ENCODE measurements at regions not wholly inside any gene's neighbourhood (a gene's known extent, or its start where the extent isn't known, plus 50 kb on each side); places are given as distances from the start of the nearest gene placed in this dataset.
"Not testable (repeated sequence)": the region's sequence is repeated elsewhere in the genome, so short reads cannot be mapped to it uniquely, and the experiment has no call there.

DNA sequence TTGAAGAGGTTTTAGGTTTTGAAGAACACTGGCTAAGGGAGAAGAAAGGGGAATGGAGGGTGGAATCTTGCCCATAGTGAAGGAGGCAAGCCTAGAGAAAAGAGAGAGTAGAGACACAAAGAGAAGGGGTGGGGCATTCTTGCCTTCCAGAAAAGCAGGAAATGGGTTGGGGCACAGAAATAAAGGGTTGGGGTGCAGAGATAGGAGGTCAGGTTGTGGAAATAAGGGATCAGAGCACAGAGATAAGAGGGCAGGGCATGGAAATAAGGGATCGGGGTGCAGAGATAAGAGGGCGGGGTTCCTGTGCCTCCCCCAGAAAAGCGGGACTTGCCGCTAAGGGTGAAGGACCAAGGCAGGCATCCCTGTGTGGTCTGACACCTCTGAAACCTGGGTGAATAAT, 69.9 kb downstream of the ALG1L2 start:
- H3K4me3 Mint-ChIP-seq; H3K4me1 Mint-ChIP-seq (ENCODE audit: low read depth); DNase-seq; H3K9me3 Mint-ChIP-seq; H3K27me3 Mint-ChIP-seq; H3K27ac Mint-ChIP-seq; H3K36me3 Mint-ChIP-seq (ENCODE audit: low read depth): not testable (repeated sequence)

DNA sequence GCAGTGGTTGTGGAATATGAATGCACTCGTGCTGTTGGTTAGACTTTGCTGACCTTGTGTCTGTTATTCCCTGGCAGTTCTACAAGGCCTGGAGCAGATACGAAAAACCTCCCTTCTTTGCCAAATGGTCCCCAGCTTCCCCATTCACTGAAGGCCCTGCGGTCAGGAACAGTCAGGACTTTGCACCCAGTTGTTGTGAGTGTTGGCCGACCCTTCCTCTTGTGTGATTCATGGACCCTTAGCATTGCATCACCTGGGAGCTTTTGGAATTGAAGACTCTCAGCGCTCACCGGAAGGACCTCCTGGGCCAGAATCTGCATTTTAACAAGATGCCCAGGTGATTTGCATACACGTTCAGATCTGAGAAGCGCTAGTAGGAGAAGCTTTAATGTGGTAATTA, 71.6 kb downstream of the ALG1L2 start:
- not testable (repeated sequence) for H3K36me3 Mint-ChIP-seq (ENCODE audit: low read depth); H3K9me3 Mint-ChIP-seq; H3K27me3 Mint-ChIP-seq; H3K4me1 Mint-ChIP-seq (ENCODE audit: low read depth); DNase-seq; H3K27ac Mint-ChIP-seq; H3K4me3 Mint-ChIP-seq

- not testable (repeated sequence) for H3K36me3 Mint-ChIP-seq (ENCODE audit: low read depth); H3K9me3 Mint-ChIP-seq; H3K4me1 Mint-ChIP-seq (ENCODE audit: low read depth); H3K27me3 Mint-ChIP-seq; H3K4me3 Mint-ChIP-seq; DNase-seq; H3K27ac Mint-ChIP-seq
Observed at GRCh38 chr3:130155464-130155863, 73.8 kb downstream of the ALG1L2 start.

GRCh38 chr3:130166856-130167255, 85.2 kb downstream of the ALG1L2 start:
- H3K9me3 Mint-ChIP-seq; DNase-seq; H3K4me1 Mint-ChIP-seq (ENCODE audit: low read depth); H3K27ac Mint-ChIP-seq; H3K36me3 Mint-ChIP-seq (ENCODE audit: low read depth); H3K4me3 Mint-ChIP-seq: not testable (repeated sequence)
- peaks cover 23% of the 10 kb centered on the region for H3K27me3 Mint-ChIP-seq

DNA sequence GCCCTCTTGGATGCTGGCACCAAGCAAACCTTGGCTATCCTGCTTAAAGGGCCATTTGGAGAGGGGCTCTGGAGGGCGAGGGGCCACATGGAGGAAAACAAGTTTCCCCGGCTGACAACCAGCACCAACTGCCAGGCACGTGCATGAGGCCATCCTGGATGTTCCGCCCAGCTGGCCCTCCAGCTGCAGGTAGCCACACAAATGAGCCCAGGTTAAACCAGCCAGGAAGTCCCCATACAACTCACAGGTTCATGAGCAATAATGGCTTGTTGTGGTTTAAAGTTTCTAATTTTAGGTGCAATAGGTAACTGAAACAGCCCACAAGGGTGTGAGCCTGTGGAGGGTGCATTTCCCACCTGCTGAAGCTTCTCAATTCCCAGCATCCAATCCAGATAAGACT, 93.6 kb downstream of the ALG1L2 start:
- H3K4me3 Mint-ChIP-seq; DNase-seq; H3K27me3 Mint-ChIP-seq; H3K9me3 Mint-ChIP-seq; H3K27ac Mint-ChIP-seq; H3K36me3 Mint-ChIP-seq (ENCODE audit: low read depth): not testable (repeated sequence)
- H3K4me1 Mint-ChIP-seq (ENCODE audit: low read depth), result peaks cover 24% of the 10 kb centered on the region

GRCh38 chr3:130176476-130177256, 95.0 kb downstream of the ALG1L2 start:
- H3K9me3 Mint-ChIP-seq; H3K27ac Mint-ChIP-seq; H3K36me3 Mint-ChIP-seq (ENCODE audit: low read depth); DNase-seq; H3K4me3 Mint-ChIP-seq; H3K27me3 Mint-ChIP-seq: not testable (repeated sequence)
- H3K4me1 Mint-ChIP-seq (ENCODE audit: low read depth), result peaks cover 25% of the 10 kb centered on the region

- not testable (repeated sequence) for H3K36me3 Mint-ChIP-seq (ENCODE audit: low read depth); H3K9me3 Mint-ChIP-seq; DNase-seq; H3K27me3 Mint-ChIP-seq
- Mint-ChIP-seq H3K4me1 (ENCODE audit: low read depth) (peaks cover 25% of the 10 kb centered on the region), H3K4me3 (peak overlapping the region; percentile 73), H3K27ac (peak overlapping the region; percentile 89)
Observed at GRCh38 chr3:130178835-130179234, 97.2 kb downstream of the ALG1L2 start.

DNA sequence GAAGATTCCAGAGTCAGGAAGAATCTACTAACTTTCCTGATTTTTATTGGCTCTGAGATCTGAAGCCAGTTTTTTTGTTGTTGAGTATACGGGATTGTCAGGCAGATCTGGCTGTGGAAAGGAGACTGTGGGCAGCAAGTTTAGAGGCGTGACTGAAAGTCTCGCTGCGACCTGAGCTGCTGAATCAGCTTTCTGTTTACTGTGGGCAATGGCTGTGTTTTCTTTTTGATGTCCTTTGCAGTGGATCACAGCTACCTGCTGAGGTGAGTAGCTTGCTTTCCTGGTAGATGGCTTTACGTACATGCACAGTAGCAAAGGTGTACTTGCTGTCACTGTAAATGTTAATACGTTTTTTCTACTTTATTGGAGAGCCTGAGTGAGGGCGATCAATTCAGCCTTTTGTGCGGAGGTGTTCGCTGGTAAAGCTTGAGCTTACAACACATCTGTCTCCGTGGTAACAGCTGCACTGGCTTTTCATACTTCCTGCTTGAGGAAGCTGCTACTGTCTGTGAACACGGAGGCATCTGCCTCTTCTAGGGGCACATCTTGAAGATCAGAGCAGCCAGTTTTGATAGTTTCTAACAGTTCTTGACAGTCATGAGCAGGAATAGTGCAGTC, 97.8 kb downstream of the ALG1L2 start:
- peak overlapping the region; percentile 73 for H3K4me3 Mint-ChIP-seq
- not testable (repeated sequence) for H3K9me3 Mint-ChIP-seq; H3K36me3 Mint-ChIP-seq (ENCODE audit: low read depth); H3K27me3 Mint-ChIP-seq
- DNase-seq, result peak; percentile 43
- peaks cover 25% of the 10 kb centered on the region for H3K4me1 Mint-ChIP-seq (ENCODE audit: low read depth)
- H3K27ac Mint-ChIP-seq, result peak overlapping the region; percentile 89

DNA sequence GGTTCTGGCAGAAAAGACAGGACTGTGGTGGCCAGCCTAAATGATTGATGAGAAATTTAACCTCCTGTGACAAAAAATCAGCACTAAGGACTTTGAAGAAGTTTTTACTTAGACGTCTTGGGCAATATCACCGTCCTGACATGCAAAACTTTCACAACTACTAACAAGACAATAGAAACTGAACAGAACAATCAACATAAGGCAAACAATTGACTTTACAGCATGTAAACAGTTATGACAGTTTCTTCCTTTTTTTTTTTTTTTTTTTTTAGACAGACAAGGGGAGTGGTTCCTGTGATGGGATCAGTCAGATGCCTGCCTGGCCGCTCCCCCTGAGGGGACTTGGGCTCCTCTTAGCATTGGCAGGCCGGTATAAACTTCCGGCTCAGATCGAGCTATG, 100.8 kb downstream of the ALG1L2 start:
- peaks cover 25% of the 10 kb centered on the region for H3K4me1 Mint-ChIP-seq (ENCODE audit: low read depth)
- H3K36me3 Mint-ChIP-seq (ENCODE audit: low read depth); H3K27ac Mint-ChIP-seq; DNase-seq; H3K4me3 Mint-ChIP-seq; H3K9me3 Mint-ChIP-seq; H3K27me3 Mint-ChIP-seq: not testable (repeated sequence)

GRCh38 chr3:130183689-130184088, 102.1 kb downstream of the ALG1L2 start:
- H3K4me1 Mint-ChIP-seq (ENCODE audit: low read depth), result peaks cover 17% of the 10 kb centered on the region
- not testable (repeated sequence) for H3K27ac Mint-ChIP-seq; H3K4me3 Mint-ChIP-seq; DNase-seq; H3K9me3 Mint-ChIP-seq; H3K27me3 Mint-ChIP-seq; H3K36me3 Mint-ChIP-seq (ENCODE audit: low read depth)

GRCh38 chr3:130184152-130185024, 102.8 kb downstream of the ALG1L2 start:
- H3K9me3 Mint-ChIP-seq; DNase-seq; H3K4me3 Mint-ChIP-seq; H3K27me3 Mint-ChIP-seq; H3K4me1 Mint-ChIP-seq (ENCODE audit: low read depth); H3K36me3 Mint-ChIP-seq (ENCODE audit: low read depth); H3K27ac Mint-ChIP-seq: not testable (repeated sequence)

- not testable (repeated sequence) for H3K27ac Mint-ChIP-seq; H3K36me3 Mint-ChIP-seq (ENCODE audit: low read depth); H3K27me3 Mint-ChIP-seq; DNase-seq; H3K4me3 Mint-ChIP-seq; H3K4me1 Mint-ChIP-seq (ENCODE audit: low read depth)
- peaks cover 12% of the 10 kb centered on the region for H3K9me3 Mint-ChIP-seq
Observed at GRCh38 chr3:130201272-130201671, 119.6 kb downstream of the ALG1L2 start.

GRCh38 chr3:130203633-130204032, 122.0 kb downstream of the ALG1L2 start:
- peaks cover 12% of the 10 kb centered on the region for H3K9me3 Mint-ChIP-seq
- H3K27me3 Mint-ChIP-seq, H3K4me3 Mint-ChIP-seq: not testable (repeated sequence)

DNA sequence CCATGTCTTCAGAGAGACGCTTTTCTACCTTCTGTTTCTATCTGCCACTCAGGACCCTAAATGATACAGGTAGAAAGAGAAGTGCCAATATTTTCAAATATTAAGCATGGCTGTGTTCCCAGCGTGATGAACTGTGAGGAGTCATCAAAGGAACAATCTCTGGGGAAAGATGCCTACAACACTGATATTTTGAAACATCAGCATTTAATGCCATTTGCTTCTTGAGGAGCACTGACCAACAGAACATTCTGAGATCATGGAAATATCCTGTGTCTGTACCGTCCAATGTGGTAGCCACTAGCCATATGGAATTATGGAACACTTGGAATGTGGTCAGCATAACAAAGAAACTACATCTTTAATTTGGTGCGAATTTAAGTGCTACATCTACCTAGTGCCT, 117.9 kb upstream of the COL6A5 start:
- no peaks in the 10 kb centered on the region for H3K27me3 Mint-ChIP-seq
- no peaks in the 10 kb centered on the region for H3K9me3 Mint-ChIP-seq
- no peak for DNase-seq
- H3K36me3 Mint-ChIP-seq (ENCODE audit: low read depth), result no peaks in the 10 kb centered on the region
- H3K27ac Mint-ChIP-seq, result no peak overlapping the region
- H3K4me1 Mint-ChIP-seq (ENCODE audit: low read depth), result no peaks in the 10 kb centered on the region
- H3K4me3 Mint-ChIP-seq, result no peak overlapping the region

More at GRCh38 chr3:130203633-130204032, 122.0 kb downstream of the ALG1L2 start:
- H3K27ac Mint-ChIP-seq; DNase-seq; H3K4me1 Mint-ChIP-seq (ENCODE audit: low read depth); H3K36me3 Mint-ChIP-seq (ENCODE audit: low read depth): not testable (repeated sequence)

Measured in activated T-cell treated with anti-CD3 and anti-CD28 coated beads, Interleukin-2, amount 50 U/mL, for 24 hours (primary cell).